Mesothelial cell of epicardium (in vitro differentiated cells): ENCODE measurements at regions not wholly inside any gene's neighbourhood (a gene's known extent, or its start where the extent isn't known, plus 50 kb on each side); places are given as distances from the start of the nearest gene placed in this dataset.

Experiments used
- DNase-seq, 2 experiments: peaks; one replicate each; pipeline ENCODE4 v3.0.0; 2021; ENCODE audit warnings: low spot score in 2 of 2; ENCODE audit not compliant: unreplicated experiment in 2 of 2
- H3K27ac Mint-ChIP-seq: 2 replicates; pipeline ENCODE4 v1.8.0; 2021; ENCODE audit warnings: mixed read lengths
- H3K27me3 Mint-ChIP-seq: 2 replicates; pipeline ENCODE4 v1.8.0; 2021; ENCODE audit warnings: low read depth, mixed read lengths
- H3K36me3 Mint-ChIP-seq: 2 replicates; pipeline ENCODE4 v1.8.0; 2021; ENCODE audit warnings: mixed read lengths
- H3K4me1 Mint-ChIP-seq: 2 replicates; pipeline ENCODE4 v1.8.0; 2021; ENCODE audit warnings: mixed read lengths
- H3K4me3 Mint-ChIP-seq: 2 replicates; pipeline ENCODE4 v1.8.0; 2021; ENCODE audit warnings: mild to moderate bottlenecking, moderate library complexity, mixed read lengths
- H3K9me3 Mint-ChIP-seq: 2 replicates; pipeline ENCODE4 v1.8.0; 2021; ENCODE audit warnings: mixed read lengths
- TF ChIP-seq, protein P1 (sequence below): fragments of 200-600 bp; sonication (generic); IDR thresholded peaks from one replicate; pipeline ENCODE4 v1.5.0; 2021; ENCODE audit warnings: antibody characterized with exemption; ENCODE audit not compliant: unreplicated experiment

DNA sequence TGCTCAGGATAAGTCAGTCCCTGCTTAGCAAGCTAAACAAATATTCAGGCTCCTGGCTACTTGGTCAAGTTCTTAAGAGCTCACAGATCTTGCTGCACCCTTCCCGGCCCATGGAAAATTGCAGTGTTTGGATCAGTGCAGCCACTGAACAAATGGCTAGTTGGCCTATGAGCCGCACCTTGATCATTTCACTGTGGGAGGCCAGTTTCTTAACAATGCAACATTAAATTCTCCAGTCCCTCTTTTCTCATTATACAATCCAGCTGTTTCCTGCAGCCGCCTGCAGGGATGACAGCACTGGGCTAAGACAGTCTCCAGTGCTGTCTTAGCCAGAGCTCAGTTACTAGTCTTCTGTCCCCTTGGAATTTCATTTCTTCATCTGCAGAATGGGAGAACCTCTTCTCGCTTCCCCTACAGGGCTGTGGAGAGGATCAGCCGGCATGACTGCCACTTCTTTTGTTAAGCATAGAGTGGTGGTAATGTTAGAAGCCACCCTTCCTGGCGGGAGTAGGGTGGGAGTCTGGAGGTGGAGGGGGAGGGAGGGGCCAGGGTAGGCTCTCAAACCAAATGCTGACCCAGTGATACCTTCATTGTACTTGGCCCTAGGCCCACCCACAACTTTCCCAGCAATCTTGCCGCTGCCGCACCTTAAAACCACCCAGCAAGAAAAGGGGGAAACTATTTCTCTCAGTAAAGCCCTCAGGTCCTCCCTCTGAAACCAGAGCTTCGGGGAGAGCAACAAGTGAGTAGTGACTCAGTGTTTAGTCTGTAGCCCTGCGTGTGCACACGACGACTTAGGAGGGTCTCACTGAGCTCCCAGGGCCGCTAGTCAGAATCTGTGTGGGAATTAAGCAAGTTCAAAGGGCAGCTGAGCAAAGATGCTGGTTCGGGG lies 145.7 kb downstream of the NUAK1 start:
- H3K9me3 Mint-ChIP-seq, result peaks cover 4% of the 10 kb centered on the region
- H3K36me3 Mint-ChIP-seq, result no peaks in the 10 kb centered on the region
- H3K27me3 Mint-ChIP-seq, result peaks cover 2% of the 10 kb centered on the region
- no peak for DNase-seq
- H3K27ac Mint-ChIP-seq, result peak overlapping the region; percentile 39
- TF ChIP-seq, protein P1, sequence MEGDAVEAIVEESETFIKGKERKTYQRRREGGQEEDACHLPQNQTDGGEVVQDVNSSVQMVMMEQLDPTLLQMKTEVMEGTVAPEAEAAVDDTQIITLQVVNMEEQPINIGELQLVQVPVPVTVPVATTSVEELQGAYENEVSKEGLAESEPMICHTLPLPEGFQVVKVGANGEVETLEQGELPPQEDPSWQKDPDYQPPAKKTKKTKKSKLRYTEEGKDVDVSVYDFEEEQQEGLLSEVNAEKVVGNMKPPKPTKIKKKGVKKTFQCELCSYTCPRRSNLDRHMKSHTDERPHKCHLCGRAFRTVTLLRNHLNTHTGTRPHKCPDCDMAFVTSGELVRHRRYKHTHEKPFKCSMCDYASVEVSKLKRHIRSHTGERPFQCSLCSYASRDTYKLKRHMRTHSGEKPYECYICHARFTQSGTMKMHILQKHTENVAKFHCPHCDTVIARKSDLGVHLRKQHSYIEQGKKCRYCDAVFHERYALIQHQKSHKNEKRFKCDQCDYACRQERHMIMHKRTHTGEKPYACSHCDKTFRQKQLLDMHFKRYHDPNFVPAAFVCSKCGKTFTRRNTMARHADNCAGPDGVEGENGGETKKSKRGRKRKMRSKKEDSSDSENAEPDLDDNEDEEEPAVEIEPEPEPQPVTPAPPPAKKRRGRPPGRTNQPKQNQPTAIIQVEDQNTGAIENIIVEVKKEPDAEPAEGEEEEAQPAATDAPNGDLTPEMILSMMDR, result no peak
- peaks cover 12% of the 10 kb centered on the region for H3K4me1 Mint-ChIP-seq
- no peak overlapping the region for H3K4me3 Mint-ChIP-seq

DNA sequence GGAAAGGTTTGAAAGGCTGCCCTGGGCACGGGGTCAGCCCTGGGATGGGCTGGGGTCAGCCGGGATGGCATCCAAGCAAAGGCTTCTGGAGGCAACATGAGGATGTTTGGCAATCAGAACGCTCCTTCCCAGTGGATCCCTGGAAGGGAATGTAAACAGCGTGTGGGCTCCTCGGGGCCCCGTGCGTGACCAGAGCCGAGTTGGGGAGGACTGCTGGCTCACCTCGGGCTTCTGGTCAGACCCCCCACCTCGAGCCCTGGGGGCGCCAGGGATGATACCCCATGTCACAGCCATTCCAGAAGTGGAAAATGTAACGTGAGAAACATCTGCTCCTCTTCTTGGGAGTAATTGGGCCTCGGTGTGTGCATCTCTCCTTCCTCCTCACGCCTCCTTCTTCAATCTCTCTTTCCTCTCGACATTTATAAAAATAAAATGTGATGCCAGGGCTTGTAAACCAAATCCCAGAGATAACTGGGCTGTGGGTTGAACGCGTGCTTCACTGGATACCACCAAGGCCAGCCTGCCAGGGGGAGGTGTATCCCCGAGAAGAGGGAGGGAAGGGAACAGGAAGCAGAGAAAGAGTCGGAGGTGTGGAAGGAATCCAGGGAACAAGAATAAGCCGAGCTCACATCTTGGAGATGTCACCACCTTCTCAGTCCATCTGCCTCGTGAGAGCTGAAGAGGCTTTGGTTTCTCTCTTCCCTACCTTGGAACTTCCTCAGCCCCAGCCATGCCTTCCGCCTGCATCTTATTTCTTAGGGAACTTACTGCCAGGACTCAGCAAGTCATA lies 144.8 kb downstream of the NUAK1 start:
- Mint-ChIP-seq H3K27me3 (peaks cover 2% of the 10 kb centered on the region), H3K4me3 (no peak overlapping the region), H3K27ac (no peak overlapping the region), H3K4me1 (peaks cover 12% of the 10 kb centered on the region), H3K36me3 (no peaks in the 10 kb centered on the region), H3K9me3 (peaks cover 4% of the 10 kb centered on the region)
- DNase-seq, result no peak
- TF ChIP-seq, protein P1, result no peak

DNA sequence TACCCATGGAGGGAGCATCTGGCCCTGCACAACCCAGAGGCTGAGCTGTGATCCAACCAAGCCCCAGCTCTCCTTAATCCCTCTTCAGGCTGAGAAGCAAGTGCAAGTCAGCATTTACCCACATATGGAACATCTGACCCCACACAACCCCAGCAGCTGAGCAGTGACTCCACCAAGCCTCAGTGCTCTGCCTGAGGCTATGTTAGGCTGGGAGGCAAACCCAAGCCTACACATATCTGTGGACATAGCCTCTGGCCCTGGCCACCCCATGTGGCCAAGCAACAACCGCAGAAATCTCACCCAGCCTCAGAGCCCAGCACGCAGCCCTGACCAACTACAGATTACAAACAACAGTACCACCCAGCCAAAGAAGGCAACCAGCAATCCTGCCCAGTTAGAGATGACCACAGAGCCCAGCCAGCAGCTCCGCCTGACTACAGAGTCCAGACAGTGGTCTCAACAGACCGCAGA lies 142.8 kb downstream of the NUAK1 start:
- no peaks in the 10 kb centered on the region for H3K9me3 Mint-ChIP-seq
- H3K27me3 Mint-ChIP-seq, result peaks cover 2% of the 10 kb centered on the region
- H3K27ac Mint-ChIP-seq, result no peak overlapping the region
- TF ChIP-seq, protein P1, result no peak
- H3K4me3 Mint-ChIP-seq, result no peak overlapping the region
- no peak for DNase-seq
- peaks cover 12% of the 10 kb centered on the region for H3K4me1 Mint-ChIP-seq
- no peaks in the 10 kb centered on the region for H3K36me3 Mint-ChIP-seq

DNA sequence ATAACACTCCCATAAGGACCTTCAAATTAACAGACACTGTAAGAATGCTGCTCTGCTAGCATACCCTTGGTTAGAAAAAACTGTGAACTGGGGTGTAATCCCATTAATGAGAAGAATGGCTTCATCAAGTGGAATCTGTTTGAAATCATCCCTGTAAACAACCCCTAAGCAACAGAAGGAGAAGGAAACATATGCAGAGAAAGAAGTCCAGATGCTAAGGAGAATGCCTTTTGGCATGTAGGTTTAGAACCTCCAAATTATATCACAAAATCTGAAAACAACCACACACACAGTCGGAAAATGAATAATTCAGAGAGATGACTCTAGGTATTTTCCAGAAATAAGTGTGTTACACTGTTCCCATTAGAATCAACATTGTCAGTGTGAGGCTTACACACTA lies 140.2 kb downstream of the NUAK1 start:
- H3K36me3 Mint-ChIP-seq, result no peaks in the 10 kb centered on the region
- H3K27ac Mint-ChIP-seq, result no peak overlapping the region
- no peaks in the 10 kb centered on the region for H3K9me3 Mint-ChIP-seq
- TF ChIP-seq, protein P1, result no peak
- H3K27me3 Mint-ChIP-seq, result no peaks in the 10 kb centered on the region
- no peak for DNase-seq
- no peak overlapping the region for H3K4me3 Mint-ChIP-seq
- H3K4me1 Mint-ChIP-seq, result peaks cover 5% of the 10 kb centered on the region

DNA sequence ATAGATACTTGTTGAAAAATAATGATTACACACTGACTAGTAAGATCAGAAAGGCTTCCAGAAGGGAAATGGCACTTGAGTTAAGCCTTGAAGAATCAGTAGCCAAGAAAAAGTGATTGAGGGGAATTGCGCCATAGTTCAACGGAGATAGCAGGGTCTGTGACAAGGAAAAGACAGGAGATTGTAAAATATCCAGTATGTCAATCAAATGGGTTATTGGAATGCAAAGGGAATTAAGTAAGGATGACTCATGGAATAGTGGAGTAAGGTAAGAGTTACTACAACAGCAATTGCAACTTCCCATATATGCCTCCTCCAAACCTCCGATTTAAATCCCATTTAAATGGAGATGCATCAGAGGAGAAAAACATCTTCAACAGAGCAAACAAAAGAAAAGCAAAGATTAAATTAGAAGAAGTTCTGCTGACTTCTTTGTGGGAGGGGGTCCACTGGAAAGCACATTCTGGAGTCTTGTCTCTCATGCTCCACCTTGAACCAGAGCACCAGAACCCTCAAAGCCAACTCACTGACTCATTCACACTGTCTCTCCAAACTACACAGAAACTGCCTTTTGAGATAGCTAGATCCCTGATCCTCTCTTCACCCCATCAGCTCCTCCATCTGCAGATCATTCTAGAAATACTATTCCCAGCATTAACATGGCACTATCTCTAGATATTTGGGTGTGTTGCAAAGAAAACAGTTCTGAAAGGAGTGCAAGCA lies 138.2 kb downstream of the NUAK1 start:
- TF ChIP-seq, protein P1, result no peak
- no peak for DNase-seq
- Mint-ChIP-seq H3K4me3 (no peak overlapping the region), H3K4me1 (no peaks in the 10 kb centered on the region), H3K9me3 (peaks cover 17% of the 10 kb centered on the region), H3K27me3 (no peaks in the 10 kb centered on the region), H3K27ac (no peak overlapping the region), H3K36me3 (peaks cover 6% of the 10 kb centered on the region)
